ENCODE measurements at regions not wholly inside any gene's neighbourhood (a gene's known extent, or its start where the extent isn't known, plus 50 kb on each side); places are given as distances from the start of the nearest gene placed in this dataset.

DNA sequence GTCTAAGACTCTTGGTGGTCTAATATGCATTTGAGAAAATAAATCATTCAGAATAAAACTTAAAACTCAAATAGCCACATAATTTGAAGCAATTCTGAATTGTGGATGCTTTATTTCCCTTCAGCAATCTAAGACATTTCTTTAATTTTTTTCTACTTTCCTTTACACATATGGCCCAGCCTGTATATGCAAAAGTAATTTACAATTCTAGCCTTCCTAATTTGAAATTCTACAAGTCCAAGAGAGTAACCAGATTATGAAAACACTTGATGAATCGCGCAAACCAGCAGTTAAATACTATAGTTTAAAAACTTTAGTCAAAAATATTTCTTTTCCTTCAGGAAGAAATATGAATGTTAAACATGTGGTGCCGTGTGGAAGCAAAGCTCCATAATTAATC is 1014.2 kb downstream of the TUSC7 start:
- no peaks in the 10 kb centered on the region for H3K9me3 Mint-ChIP-seq (ENCODE audit: unreplicated experiment)
- H3K9me3 ChIP-seq: no peaks in the 10 kb centered on the region
- H3K27me3 Mint-ChIP-seq (ENCODE audit: insufficient read depth, unreplicated experiment): peaks cover 3% of the 10 kb centered on the region
- H3K36me3 Mint-ChIP-seq (ENCODE audit: insufficient read depth, unreplicated experiment): no peaks in the 10 kb centered on the region
- no peaks in the 10 kb centered on the region; the same call in 1 of the 2 replicates for H3K27me3 ChIP-seq (replicated peaks; ENCODE audit: control insufficient read depth, insufficient read depth, low read length)
- POLR2A ChIA-PET: no interaction called here
- no peak overlapping the region for H3K4me3 ChIP-seq (ENCODE audit: low read depth, low read length)
- CTCF ChIA-PET: no interaction called here
- no peak for DNase-seq
- H3K4me3 Mint-ChIP-seq (ENCODE audit: unreplicated experiment): no peak overlapping the region
- H3K4me1 ChIP-seq: no peaks in the 10 kb centered on the region
- TF ChIP-seq, protein P1, sequence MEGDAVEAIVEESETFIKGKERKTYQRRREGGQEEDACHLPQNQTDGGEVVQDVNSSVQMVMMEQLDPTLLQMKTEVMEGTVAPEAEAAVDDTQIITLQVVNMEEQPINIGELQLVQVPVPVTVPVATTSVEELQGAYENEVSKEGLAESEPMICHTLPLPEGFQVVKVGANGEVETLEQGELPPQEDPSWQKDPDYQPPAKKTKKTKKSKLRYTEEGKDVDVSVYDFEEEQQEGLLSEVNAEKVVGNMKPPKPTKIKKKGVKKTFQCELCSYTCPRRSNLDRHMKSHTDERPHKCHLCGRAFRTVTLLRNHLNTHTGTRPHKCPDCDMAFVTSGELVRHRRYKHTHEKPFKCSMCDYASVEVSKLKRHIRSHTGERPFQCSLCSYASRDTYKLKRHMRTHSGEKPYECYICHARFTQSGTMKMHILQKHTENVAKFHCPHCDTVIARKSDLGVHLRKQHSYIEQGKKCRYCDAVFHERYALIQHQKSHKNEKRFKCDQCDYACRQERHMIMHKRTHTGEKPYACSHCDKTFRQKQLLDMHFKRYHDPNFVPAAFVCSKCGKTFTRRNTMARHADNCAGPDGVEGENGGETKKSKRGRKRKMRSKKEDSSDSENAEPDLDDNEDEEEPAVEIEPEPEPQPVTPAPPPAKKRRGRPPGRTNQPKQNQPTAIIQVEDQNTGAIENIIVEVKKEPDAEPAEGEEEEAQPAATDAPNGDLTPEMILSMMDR (IDR thresholded peaks at IDR 0.05; ENCODE audit: insufficient read depth in 1 of 2, low read depth in 1 of 2, low read length in 1 of 2, severe bottlenecking in 1 of 2, unreplicated experiment in 1 of 2): no peak
- BruUV-seq (replicated peaks): no TSS peak
- H3K36me3 ChIP-seq (ENCODE audit: control insufficient read depth, insufficient read depth, low read length): no peaks in the 10 kb centered on the region
- no peak overlapping the region for H3K27ac Mint-ChIP-seq (ENCODE audit: unreplicated experiment)
- intact Hi-C loops (cut with micrococcal nuclease; ENCODE audit: unreplicated experiment): no loop called here
- no peaks in the 10 kb centered on the region for H3K4me1 Mint-ChIP-seq (ENCODE audit: low read depth, unreplicated experiment)

DNA sequence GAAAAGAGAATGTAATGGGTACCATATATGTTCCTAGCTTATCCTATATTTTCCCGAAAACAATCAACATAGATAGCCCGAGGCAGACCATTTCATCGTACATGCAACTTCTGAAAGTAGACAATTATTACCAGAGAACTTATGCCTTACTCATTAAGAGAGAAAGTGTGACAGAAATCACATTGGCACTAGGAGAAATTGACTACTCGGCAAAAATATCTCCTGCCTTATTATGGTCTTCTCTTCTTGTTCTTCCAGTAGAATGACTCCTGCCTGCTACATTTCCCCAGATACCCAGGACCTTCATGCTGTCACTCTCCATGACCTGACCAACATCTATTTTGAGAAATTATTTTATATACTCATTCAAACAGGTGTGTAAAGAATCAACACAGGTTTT is 1015.7 kb downstream of the TUSC7 start:
- no peaks in the 10 kb centered on the region for H3K4me1 Mint-ChIP-seq (ENCODE audit: low read depth, unreplicated experiment)
- H3K4me1 ChIP-seq: no peaks in the 10 kb centered on the region
- no peaks in the 10 kb centered on the region for H3K36me3 ChIP-seq (ENCODE audit: control insufficient read depth, insufficient read depth, low read length)
- no peak overlapping the region for H3K27ac Mint-ChIP-seq (ENCODE audit: unreplicated experiment)
- H3K9me3 ChIP-seq: no peaks in the 10 kb centered on the region
- no peak overlapping the region for H3K4me3 Mint-ChIP-seq (ENCODE audit: unreplicated experiment)
- H3K4me3 ChIP-seq (ENCODE audit: low read depth, low read length): no peak overlapping the region
- TF ChIP-seq, protein P1 (IDR thresholded peaks at IDR 0.05; ENCODE audit: insufficient read depth in 1 of 2, low read depth in 1 of 2, low read length in 1 of 2, severe bottlenecking in 1 of 2, unreplicated experiment in 1 of 2): no peak
- intact Hi-C loops (cut with micrococcal nuclease; ENCODE audit: unreplicated experiment): no loop called here
- CTCF ChIA-PET: no interaction called here
- H3K36me3 Mint-ChIP-seq (ENCODE audit: insufficient read depth, unreplicated experiment): no peaks in the 10 kb centered on the region
- H3K27me3 Mint-ChIP-seq (ENCODE audit: insufficient read depth, unreplicated experiment): peaks cover 3% of the 10 kb centered on the region
- H3K9me3 Mint-ChIP-seq (ENCODE audit: unreplicated experiment): no peaks in the 10 kb centered on the region
- no TSS peak for BruUV-seq (replicated peaks)
- H3K27me3 ChIP-seq (replicated peaks; ENCODE audit: control insufficient read depth, insufficient read depth, low read length): no peaks in the 10 kb centered on the region; the same call in 1 of the 2 replicates
- POLR2A ChIA-PET: no interaction called here
- no peak for DNase-seq

DNA sequence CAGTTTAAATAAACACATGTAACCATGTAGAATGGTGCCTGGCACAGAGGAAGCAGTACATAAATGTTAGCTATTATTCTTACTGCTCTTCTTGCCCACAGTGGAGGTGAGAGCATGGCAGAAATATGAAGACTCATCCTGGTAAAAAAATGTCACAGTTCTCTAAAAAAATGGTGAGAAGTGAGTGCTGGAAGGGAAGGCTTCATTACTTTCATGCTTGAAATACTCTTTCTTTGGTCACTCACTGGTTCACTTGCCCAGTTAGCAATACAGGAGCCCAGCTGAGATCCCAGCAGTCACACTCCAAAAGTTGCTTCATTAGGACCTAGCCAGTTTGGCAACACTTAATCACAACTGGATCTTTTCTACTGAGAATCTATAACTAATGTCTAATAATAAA is 1017.2 kb downstream of the TUSC7 start:
- BruUV-seq (replicated peaks): no TSS peak
- Mint-ChIP-seq H3K4me3 (ENCODE audit: unreplicated experiment) (no peak overlapping the region), H3K9me3 (ENCODE audit: unreplicated experiment) (no peaks in the 10 kb centered on the region), H3K36me3 (ENCODE audit: insufficient read depth, unreplicated experiment) (no peaks in the 10 kb centered on the region), H3K27me3 (ENCODE audit: insufficient read depth, unreplicated experiment) (peaks cover 3% of the 10 kb centered on the region), H3K4me1 (ENCODE audit: low read depth, unreplicated experiment) (no peaks in the 10 kb centered on the region), H3K27ac (ENCODE audit: unreplicated experiment) (no peak overlapping the region)
- ChIA-PET CTCF (no interaction called here), POLR2A (no interaction called here)
- H3K4me3 ChIP-seq (ENCODE audit: low read depth, low read length): no peak overlapping the region
- no peaks in the 10 kb centered on the region for H3K36me3 ChIP-seq (ENCODE audit: control insufficient read depth, insufficient read depth, low read length)
- intact Hi-C loops (cut with micrococcal nuclease; ENCODE audit: unreplicated experiment): no loop called here
- TF ChIP-seq, protein P1 (IDR thresholded peaks at IDR 0.05; ENCODE audit: insufficient read depth in 1 of 2, low read depth in 1 of 2, low read length in 1 of 2, severe bottlenecking in 1 of 2, unreplicated experiment in 1 of 2): no peak
- no peaks in the 10 kb centered on the region for H3K4me1 ChIP-seq
- H3K27me3 ChIP-seq (replicated peaks; ENCODE audit: control insufficient read depth, insufficient read depth, low read length): no peaks in the 10 kb centered on the region; the same call in 1 of the 2 replicates
- DNase-seq: no peak
- H3K9me3 ChIP-seq: no peaks in the 10 kb centered on the region
